Gastroesophageal sphincter (tissue), 4 donors: ENCODE measurements at regions not wholly inside any gene's neighbourhood (a gene's known extent, or its start where the extent isn't known, plus 50 kb on each side); places are given as distances from the start of the nearest gene placed in this dataset.
"Not testable (repeated sequence)": the region's sequence is repeated elsewhere in the genome, so short reads cannot be mapped to it uniquely, and the experiment has no call there.

Source experiments
- ATAC-seq: fragments of 150-250 bp; one replicate; pipeline ENCODE4 v1.9.1; 2016; ENCODE audit warnings: mild to moderate bottlenecking, moderate library complexity
- H3K27ac ChIP-seq, 4 donors: fragments of 200-600 bp; sonication (generic) in 3 of 4; 1 replicate in 3 of 4; 2 replicates in 1 of 4; pipeline ENCODE4 v1.5.1; 2016 to 2019
- H3K27me3 ChIP-seq: fragments of 200-600 bp; sonication (generic); one replicate; pipeline ENCODE4 v1.5.1; 2019
- H3K36me3 ChIP-seq, 2 donors: fragments of 200-600 bp; sonication (generic); one replicate each; pipeline ENCODE4 v1.5.1; 2019; ENCODE audit warnings: control low read depth in 1 of 2
- H3K4me1 ChIP-seq, 3 donors: fragments of 200-600 bp; sonication (generic); 1 replicate in 2 of 3; 2 replicates in 1 of 3; pipeline ENCODE4 v1.5.1; 2016 to 2019; ENCODE audit warnings: control low read depth in 2 of 3
- H3K4me3 ChIP-seq, 2 donors: fragments of 200-600 bp; sonication (generic); one replicate each; pipeline ENCODE4 v1.5.1; 2019; ENCODE audit warnings: mild to moderate bottlenecking in 1 of 2, moderate library complexity in 1 of 2
- H3K9me3 ChIP-seq, 3 donors: fragments of 200-600 bp; sonication (generic); one replicate each; pipeline ENCODE4 v1.5.1; 2017 to 2019; ENCODE audit warnings: control low read depth in 2 of 3
- EP300 ChIP-seq: sonication (generic); formaldehyde crosslinking; IDR thresholded peaks from one replicate; pipeline ENCODE4 v1.6.1; 2017; ENCODE audit warnings: antibody characterized with exemption, mild to moderate bottlenecking
- POLR2A ChIP-seq, 2 donors: fragments of 450-650 bp; IDR thresholded peaks; one replicate each; pipeline ENCODE4 v1.6.1; 2017; ENCODE audit warnings: antibody characterized with exemption in 2 of 2, mild to moderate bottlenecking in 2 of 2, moderate library complexity in 1 of 2
- POLR2AphosphoS5 ChIP-seq: sonication (generic); formaldehyde crosslinking; IDR thresholded peaks from one replicate; pipeline ENCODE4 v1.6.1; 2017; ENCODE audit warnings: antibody characterized with exemption
- WGBS, 2 donors: methylation state at CpG; one replicate each; pipeline ENCODE4 v1.1.5; 2018; ENCODE audit warnings: low coverage in 1 of 2; 5-methylcytosine and 5-hydroxymethylcytosine counted together
- TF ChIP-seq, protein P1 (sequence below), 4 experiments: fragments of 200-600 bp in 2 of 4; fragments of 450-650 bp in 2 of 4; sonication (generic) in 1 of 4; IDR thresholded peaks; one replicate each; pipeline ENCODE4 v1.5.1; 2017 to 2019; ENCODE audit warnings: antibody characterized with exemption in 4 of 4, mild to moderate bottlenecking in 2 of 4, moderate library complexity in 2 of 4

GRCh38 chr3:75894234-75894633 is 108.9 kb upstream of the ZNF717 start:
- Histone ChIP-seq H3K4me1 (no peaks in the 10 kb centered on the region), H3K9me3 (no peaks in the 10 kb centered on the region), H3K36me3 (no peaks in the 10 kb centered on the region), H3K4me3 (no peak overlapping the region), H3K27ac (no peak overlapping the region), H3K27me3 (no peaks in the 10 kb centered on the region)
- no peak for ATAC-seq
- 73 to 83% methylated on average over 1 of the region's 1 CpG for WGBS, 2 donors
- no peak for TF ChIP-seq EP300
- no peak for TF ChIP-seq POLR2AphosphoS5
- TF ChIP-seq POLR2A (IDR thresholded peaks at IDR 0.05): no peak
- TF ChIP-seq, protein P1, sequence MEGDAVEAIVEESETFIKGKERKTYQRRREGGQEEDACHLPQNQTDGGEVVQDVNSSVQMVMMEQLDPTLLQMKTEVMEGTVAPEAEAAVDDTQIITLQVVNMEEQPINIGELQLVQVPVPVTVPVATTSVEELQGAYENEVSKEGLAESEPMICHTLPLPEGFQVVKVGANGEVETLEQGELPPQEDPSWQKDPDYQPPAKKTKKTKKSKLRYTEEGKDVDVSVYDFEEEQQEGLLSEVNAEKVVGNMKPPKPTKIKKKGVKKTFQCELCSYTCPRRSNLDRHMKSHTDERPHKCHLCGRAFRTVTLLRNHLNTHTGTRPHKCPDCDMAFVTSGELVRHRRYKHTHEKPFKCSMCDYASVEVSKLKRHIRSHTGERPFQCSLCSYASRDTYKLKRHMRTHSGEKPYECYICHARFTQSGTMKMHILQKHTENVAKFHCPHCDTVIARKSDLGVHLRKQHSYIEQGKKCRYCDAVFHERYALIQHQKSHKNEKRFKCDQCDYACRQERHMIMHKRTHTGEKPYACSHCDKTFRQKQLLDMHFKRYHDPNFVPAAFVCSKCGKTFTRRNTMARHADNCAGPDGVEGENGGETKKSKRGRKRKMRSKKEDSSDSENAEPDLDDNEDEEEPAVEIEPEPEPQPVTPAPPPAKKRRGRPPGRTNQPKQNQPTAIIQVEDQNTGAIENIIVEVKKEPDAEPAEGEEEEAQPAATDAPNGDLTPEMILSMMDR (IDR thresholded peaks at IDR 0.05): no peak

GRCh38 chr3:75896265-75896664 is 110.9 kb upstream of the ZNF717 start:
- Histone ChIP-seq H3K27ac (no peak overlapping the region), H3K4me3 (no peak overlapping the region), H3K27me3 (no peaks in the 10 kb centered on the region), H3K9me3 (no peaks in the 10 kb centered on the region), H3K4me1 (no peaks in the 10 kb centered on the region), H3K36me3 (no peaks in the 10 kb centered on the region)
- WGBS, 2 donors: 82 to 96% methylated on average over 3 to 4 of the region's 4 CpGs
- no peak for ATAC-seq
- TF ChIP-seq POLR2AphosphoS5 (no peak), EP300 (no peak), POLR2A (IDR thresholded peaks at IDR 0.05) (no peak)
- TF ChIP-seq, protein P1 (IDR thresholded peaks at IDR 0.05): no peak

DNA sequence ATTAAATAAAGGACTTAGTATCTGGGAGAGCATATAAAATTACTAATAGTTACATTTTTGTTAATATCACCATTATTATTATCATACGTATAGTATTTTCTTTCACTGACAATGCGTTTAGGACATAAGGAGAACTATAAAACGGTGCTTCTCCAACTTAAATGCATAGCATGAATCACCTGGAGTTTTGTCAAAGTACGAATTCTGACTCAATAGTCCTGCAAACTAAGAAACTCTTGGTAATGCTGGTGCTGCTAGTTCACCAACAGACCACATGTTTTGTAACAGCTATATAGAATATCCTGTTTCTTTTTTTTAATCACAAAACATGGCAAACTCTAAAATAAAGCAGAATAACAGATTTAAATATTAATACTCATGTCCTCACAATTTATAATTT is 116.1 kb upstream of the ZNF717 start:
- H3K4me1 ChIP-seq, ATAC-seq: not testable (repeated sequence)

DNA sequence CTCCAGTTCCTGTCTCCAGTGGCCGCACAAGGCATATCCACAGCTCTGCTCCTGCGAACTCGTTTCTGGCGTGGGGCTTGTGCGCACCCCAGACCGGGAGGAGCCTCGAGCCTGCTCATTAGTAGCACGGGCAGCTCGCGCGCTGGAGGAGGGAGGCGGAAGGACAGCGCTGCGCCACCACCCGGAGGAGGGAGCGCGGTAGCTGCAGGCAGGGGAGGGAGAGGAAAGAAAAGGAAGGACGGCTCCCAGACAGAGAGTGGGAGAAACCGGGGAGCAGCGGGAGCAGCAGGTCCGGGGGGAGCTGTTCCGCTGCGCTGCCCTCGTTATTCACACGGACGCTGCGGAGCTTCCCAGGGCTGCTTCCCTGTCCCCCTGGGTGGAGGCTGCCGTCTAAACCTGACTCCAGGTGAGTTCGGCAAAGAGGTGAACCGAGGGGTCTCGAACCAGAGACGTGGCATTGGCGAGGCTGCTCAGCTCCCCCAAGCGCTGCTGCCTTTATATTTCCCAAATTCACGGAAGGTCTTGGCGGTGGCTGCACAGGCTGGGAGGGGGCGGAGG is 121.3 kb upstream of the ZNF717 start:
- Histone ChIP-seq H3K9me3 (no peaks in the 10 kb centered on the region), H3K4me3 (peak overlapping the region in 1 of 2 donors; percentile 20), H3K4me1 (peaks cover 0 to 8% (median 0%) of the 10 kb centered on the region in 3 donors), H3K27ac (no peak overlapping the region), H3K36me3 (no peaks in the 10 kb centered on the region), H3K27me3 (peaks cover 16% of the 10 kb centered on the region)
- TF ChIP-seq POLR2AphosphoS5 (no peak), EP300 (no peak)
- ATAC-seq: peak; percentile 50
- 0 to 2% methylated on average over 5 of the region's 37 CpGs for WGBS, 2 donors

More for the DNA sequence above, 116.1 kb upstream of the ZNF717 start:
- not testable (repeated sequence) for H3K9me3 ChIP-seq, H3K4me3 ChIP-seq, H3K36me3 ChIP-seq, H3K27me3 ChIP-seq, H3K27ac ChIP-seq
- WGBS, 2 donors: 67 to 83% methylated on average over 4 of the region's 4 CpGs

DNA sequence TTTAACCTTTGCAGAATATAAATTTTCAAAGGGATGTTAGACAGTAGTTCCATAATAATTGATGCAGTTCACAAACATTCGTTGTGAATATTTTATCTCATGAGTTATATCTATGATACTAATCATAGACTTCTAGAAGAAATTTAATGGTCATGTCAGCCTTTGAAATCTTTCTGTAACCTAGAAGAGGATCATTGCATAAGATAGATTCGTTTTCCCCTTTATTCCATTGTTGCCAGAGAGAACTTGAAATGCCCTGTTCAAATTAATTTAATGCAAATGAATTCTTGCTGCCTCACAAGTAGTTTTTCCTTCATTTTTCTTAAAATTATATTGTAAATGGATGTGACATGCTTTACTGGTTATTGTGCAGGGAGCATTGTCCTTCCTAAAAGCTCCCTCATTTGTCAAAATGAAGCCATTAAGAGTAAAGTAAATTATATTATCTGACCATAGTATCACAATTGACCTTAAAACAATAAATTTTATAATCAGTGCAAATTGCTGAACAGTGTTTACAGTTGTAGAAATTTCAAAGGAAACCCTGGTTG is 128.5 kb upstream of the ZNF717 start:
- H3K4me1 ChIP-seq: no peaks in the 10 kb centered on the region

DNA sequence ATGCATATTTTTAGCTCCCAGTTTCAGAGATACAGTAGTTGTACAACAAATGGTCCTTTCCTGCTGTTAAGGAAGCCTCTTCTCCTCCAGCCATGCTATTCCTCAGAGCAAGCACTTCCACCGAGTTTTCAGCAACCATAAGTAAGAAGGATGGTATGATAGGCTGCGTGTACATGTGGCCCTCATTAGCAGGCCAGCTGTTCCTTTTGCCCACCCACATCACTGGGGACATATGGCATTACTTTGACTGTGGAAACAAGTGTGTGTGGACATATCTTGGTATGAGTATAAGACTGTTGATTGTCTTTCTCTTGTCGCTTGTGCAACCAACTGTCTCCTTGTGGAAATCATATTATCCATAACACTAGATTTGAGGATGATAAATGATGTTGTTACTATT is 129.4 kb upstream of the ZNF717 start:
- not testable (repeated sequence) for H3K4me3 ChIP-seq, H3K27ac ChIP-seq, H3K36me3 ChIP-seq, H3K9me3 ChIP-seq, H3K4me1 ChIP-seq, H3K27me3 ChIP-seq, ATAC-seq
- WGBS, 2 donors: 61 to 79% methylated on average over 3 of the region's 3 CpGs

More for the DNA sequence above, 128.5 kb upstream of the ZNF717 start:
- WGBS, 2 donors: 27 to 55% methylated on average over 2 of the region's 2 CpGs
- Histone ChIP-seq H3K4me3 (no peak overlapping the region), H3K27me3 (no peaks in the 10 kb centered on the region), H3K36me3 (no peaks in the 10 kb centered on the region), H3K27ac (no peak overlapping the region), H3K9me3 (no peaks in the 10 kb centered on the region)
- TF ChIP-seq POLR2A (IDR thresholded peaks at IDR 0.05) (no peak), EP300 (no peak), POLR2AphosphoS5 (no peak)
- TF ChIP-seq, protein P1 (IDR thresholded peaks at IDR 0.05): no peak
- ATAC-seq: no peak
